Uterus (tissue), 2 donors: ENCODE measurements at regions not wholly inside any gene's neighbourhood (a gene's known extent, or its start where the extent isn't known, plus 50 kb on each side); places are given as distances from the start of the nearest gene placed in this dataset.
"Not testable (repeated sequence)": the region's sequence is repeated elsewhere in the genome, so short reads cannot be mapped to it uniquely, and the experiment has no call there.

Experiments
- CTCF ChIP-seq, 4 experiments: fragments of 200-600 bp in 2 of 4; fragments of 450-650 bp in 2 of 4; sonication (generic) in 2 of 4; IDR thresholded peaks; one replicate each; pipeline ENCODE4 v1.5.1; 2016 to 2019; ENCODE audit warnings: antibody characterized with exemption in 4 of 4, mild to moderate bottlenecking in 2 of 4, moderate library complexity in 1 of 4
- POLR2A ChIP-seq, 2 donors: fragments of 450-650 bp; IDR thresholded peaks; one replicate each; pipeline ENCODE4 v1.6.1; 2016; ENCODE audit warnings: antibody characterized with exemption in 2 of 2, mild to moderate bottlenecking in 1 of 2, moderate library complexity in 1 of 2

GRCh38 chr20:26163151-26163550 lies 466.5 kb upstream of the ZNF337 start:
- TF ChIP-seq CTCF, POLR2A (IDR thresholded peaks at IDR 0.05): not testable (repeated sequence)
